ENCODE measurements at regions not wholly inside any gene's neighbourhood (a gene's known extent, or its start where the extent isn't known, plus 50 kb on each side); places are given as distances from the start of the nearest gene placed in this dataset.
"Not testable (repeated sequence)": the region's sequence is repeated elsewhere in the genome, so short reads cannot be mapped to it uniquely, and the experiment has no call there.

- CTCF ChIA-PET = no interaction called here
- H3K36me3 Mint-ChIP-seq (ENCODE audit: low read depth) = no peaks in the 10 kb centered on the region
- DNase-seq (no peak), ATAC-seq (ENCODE audit: low read depth) (no peak)
- H3K9me3 Mint-ChIP-seq = peaks cover 20% of the 10 kb centered on the region
- no peaks in the 10 kb centered on the region for H3K27me3 Mint-ChIP-seq
- no peaks in the 10 kb centered on the region for H3K4me1 Mint-ChIP-seq
- POLR2A ChIA-PET = no interaction called here
- intact Hi-C loops (cut with micrococcal nuclease) = no loop called here
- no peak for TF ChIP-seq CTCF (IDR thresholded peaks at IDR 0.05)
- no peak overlapping the region for H3K4me3 Mint-ChIP-seq
- no peak overlapping the region for H3K27ac Mint-ChIP-seq
Measured at GRCh38 chr2:121155502-121156056, 129.4 kb downstream of the TFCP2L1 start.

- peaks cover 23% of the 10 kb centered on the region for H3K9me3 Mint-ChIP-seq
- POLR2A ChIA-PET; H3K27me3 Mint-ChIP-seq; ATAC-seq (ENCODE audit: low read depth); H3K4me1 Mint-ChIP-seq; H3K27ac Mint-ChIP-seq; H3K4me3 Mint-ChIP-seq; intact Hi-C loops (cut with micrococcal nuclease); DNase-seq; H3K36me3 Mint-ChIP-seq (ENCODE audit: low read depth); CTCF ChIA-PET: not testable (repeated sequence)
Measured at GRCh38 chr2:121157481-121157880, 127.5 kb downstream of the TFCP2L1 start.

- no peak overlapping the region for H3K4me3 Mint-ChIP-seq
- no peak for TF ChIP-seq CTCF (IDR thresholded peaks at IDR 0.05)
- CTCF ChIA-PET = no interaction called here
Measured at GRCh38 chr2:121159291-121160071, 125.5 kb downstream of the TFCP2L1 start.

GRCh38 chr2:121160366-121160765 lies 124.6 kb downstream of the TFCP2L1 start:
- intact Hi-C loops (cut with micrococcal nuclease) = no loop called here
- Mint-ChIP-seq H3K27ac (no peak overlapping the region), H3K4me3 (no peak overlapping the region), H3K9me3 (peaks cover 27% of the 10 kb centered on the region), H3K4me1 (no peaks in the 10 kb centered on the region), H3K27me3 (no peaks in the 10 kb centered on the region), H3K36me3 (ENCODE audit: low read depth) (no peaks in the 10 kb centered on the region)
- ATAC-seq (ENCODE audit: low read depth) (no peak), DNase-seq (no peak)
- TF ChIP-seq CTCF (IDR thresholded peaks at IDR 0.05) = no peak
- ChIA-PET CTCF (no interaction called here), POLR2A (no interaction called here)

More at GRCh38 chr2:121159291-121160071, 125.5 kb downstream of the TFCP2L1 start:
- Mint-ChIP-seq H3K36me3 (ENCODE audit: low read depth) (no peaks in the 10 kb centered on the region), H3K9me3 (peaks cover 27% of the 10 kb centered on the region), H3K27me3 (no peaks in the 10 kb centered on the region), H3K27ac (no peak overlapping the region), H3K4me1 (no peaks in the 10 kb centered on the region)
- DNase-seq = no peak
- POLR2A ChIA-PET = no interaction called here
- no peak for ATAC-seq (ENCODE audit: low read depth)
- intact Hi-C loops (cut with micrococcal nuclease) = no loop called here

GRCh38 chr2:121161272-121161671 lies 123.7 kb downstream of the TFCP2L1 start:
- no peak for ATAC-seq (ENCODE audit: low read depth)
- ChIA-PET CTCF (no interaction called here), POLR2A (no interaction called here)
- no peak for TF ChIP-seq CTCF (IDR thresholded peaks at IDR 0.05)
- intact Hi-C loops (cut with micrococcal nuclease) = no loop called here
- H3K27me3 Mint-ChIP-seq = no peaks in the 10 kb centered on the region
- H3K36me3 Mint-ChIP-seq (ENCODE audit: low read depth) = no peaks in the 10 kb centered on the region
- H3K4me1 Mint-ChIP-seq = no peaks in the 10 kb centered on the region
- no peak overlapping the region for H3K4me3 Mint-ChIP-seq
- H3K9me3 Mint-ChIP-seq = peaks cover 27% of the 10 kb centered on the region
- H3K27ac Mint-ChIP-seq = no peak overlapping the region
- DNase-seq = no peak
